Activated T-cell treated with anti-CD3 and anti-CD28 coated beads, Interleukin-2, amount 50 U/mL, for 48 hours (primary cell): ENCODE measurements at regions not wholly inside any gene's neighbourhood (a gene's known extent, or its start where the extent isn't known, plus 50 kb on each side); places are given as distances from the start of the nearest gene placed in this dataset.

Experiments
- DNase-seq, 2 experiments: peaks; one replicate each; pipeline ENCODE4 v3.0.0-alpha.2; 2020

GRCh38 chr14:84643446-84643845, 886.5 kb upstream of the FLRT2 start:
- DNase-seq: no peak

GRCh38 chr14:84646786-84647500, 883.0 kb upstream of the FLRT2 start:
- no peak for DNase-seq

GRCh38 chr14:84655014-84655413, 874.9 kb upstream of the FLRT2 start:
- DNase-seq: no peak

GRCh38 chr14:84657911-84658310, 872.0 kb upstream of the FLRT2 start:
- no peak for DNase-seq

GRCh38 chr14:84670796-84671195, 859.1 kb upstream of the FLRT2 start:
- no peak for DNase-seq

GRCh38 chr14:84671776-84672175, 858.2 kb upstream of the FLRT2 start:
- no peak for DNase-seq

- no peak for DNase-seq
Measured at GRCh38 chr14:84674636-84675035, 855.3 kb upstream of the FLRT2 start.

GRCh38 chr14:84686550-84686949, 843.4 kb upstream of the FLRT2 start:
- no peak for DNase-seq

GRCh38 chr14:84688297-84689025, 841.5 kb upstream of the FLRT2 start:
- no peak for DNase-seq

- no peak for DNase-seq
Measured at GRCh38 chr14:84694161-84694560, 835.8 kb upstream of the FLRT2 start.

GRCh38 chr14:84704601-84705000, 825.3 kb upstream of the FLRT2 start:
- DNase-seq: no peak

- DNase-seq: no peak
Measured at GRCh38 chr14:84707830-84708229, 822.1 kb upstream of the FLRT2 start.

GRCh38 chr14:84708865-84709264, 821.1 kb upstream of the FLRT2 start:
- no peak for DNase-seq

GRCh38 chr14:84726471-84726870, 803.5 kb upstream of the FLRT2 start:
- no peak for DNase-seq

- DNase-seq: no peak
Measured at GRCh38 chr14:84749191-84749955, 780.6 kb upstream of the FLRT2 start.

- no peak for DNase-seq
Measured at GRCh38 chr14:84750284-84750683, 779.7 kb upstream of the FLRT2 start.

- no peak for DNase-seq
Measured at GRCh38 chr14:84750763-84751554, 779.0 kb upstream of the FLRT2 start.

- DNase-seq: no peak
Measured at GRCh38 chr14:84751745-84752144, 778.2 kb upstream of the FLRT2 start.

GRCh38 chr14:84760489-84761126, 769.3 kb upstream of the FLRT2 start:
- no peak for DNase-seq

GRCh38 chr14:84767434-84767833, 762.5 kb upstream of the FLRT2 start:
- DNase-seq: no peak

GRCh38 chr14:84770030-84770429, 759.9 kb upstream of the FLRT2 start:
- no peak for DNase-seq

- DNase-seq: no peak
Measured at GRCh38 chr14:84777356-84777755, 752.6 kb upstream of the FLRT2 start.
